ENCODE measurements at regions not wholly inside any gene's neighbourhood (a gene's known extent, or its start where the extent isn't known, plus 50 kb on each side); places are given as distances from the start of the nearest gene placed in this dataset.
"Not testable (repeated sequence)": the region's sequence is repeated elsewhere in the genome, so short reads cannot be mapped to it uniquely, and the experiment has no call there.

DNA sequence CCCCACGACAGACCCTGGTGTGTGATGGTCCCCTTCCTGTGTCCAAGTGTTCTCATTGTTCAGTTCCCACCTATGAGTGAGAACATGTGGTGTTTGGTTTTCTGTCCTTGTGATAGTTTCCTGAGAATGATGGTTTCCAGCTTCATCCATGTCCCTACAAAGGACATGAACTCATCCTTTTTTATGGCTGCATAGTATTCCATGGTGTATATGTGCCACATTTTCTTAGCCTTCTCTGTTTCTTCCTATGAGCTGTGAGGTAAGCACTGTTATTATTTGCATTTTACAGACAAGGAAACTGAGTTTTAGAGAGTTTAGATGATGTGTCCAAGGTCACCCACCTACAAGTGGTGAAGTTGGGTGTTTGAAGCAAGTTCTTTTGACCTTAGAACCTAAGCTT is 51.1 kb upstream of the BNC1 start:
- DNase-seq; H3K4me3 ChIP-seq (ENCODE audit: low read depth, low read length); H3K9me3 ChIP-seq; H3K4me1 ChIP-seq; H3K36me3 ChIP-seq; H3K27me3 ChIP-seq: not testable (repeated sequence)

DNA sequence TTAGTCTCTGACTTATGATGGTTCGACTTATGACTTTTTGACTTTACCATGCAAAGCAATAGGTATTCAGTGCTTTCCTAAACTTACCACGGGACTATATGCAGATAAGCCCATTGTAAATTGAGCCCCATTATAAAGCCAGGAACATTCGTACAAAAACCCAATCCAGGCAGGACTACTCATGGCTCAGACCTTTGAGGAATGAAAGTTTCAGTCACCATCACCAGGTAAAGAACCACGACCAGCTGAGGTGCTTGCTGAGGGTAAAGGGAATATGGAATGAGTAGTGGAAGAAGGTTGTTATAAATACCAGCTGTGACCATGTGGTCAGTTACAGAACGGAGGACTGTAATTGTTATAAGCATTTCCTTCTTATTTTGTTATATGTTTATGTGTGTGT is 54.9 kb upstream of the BNC1 start:
- H3K9me3 ChIP-seq = no peaks in the 10 kb centered on the region; the same call in 1 of the 2 replicates
- H3K36me3 ChIP-seq = no peaks in the 10 kb centered on the region
- H3K4me1 ChIP-seq = no peaks in the 10 kb centered on the region
- H3K4me3 ChIP-seq (ENCODE audit: low read depth, low read length) = no peak overlapping the region
- no peaks in the 10 kb centered on the region for H3K27me3 ChIP-seq
- no peak for TF ChIP-seq CTCF (IDR thresholded peaks at IDR 0.05; ENCODE audit: low read depth, low read length)
- no peak for DNase-seq

DNA sequence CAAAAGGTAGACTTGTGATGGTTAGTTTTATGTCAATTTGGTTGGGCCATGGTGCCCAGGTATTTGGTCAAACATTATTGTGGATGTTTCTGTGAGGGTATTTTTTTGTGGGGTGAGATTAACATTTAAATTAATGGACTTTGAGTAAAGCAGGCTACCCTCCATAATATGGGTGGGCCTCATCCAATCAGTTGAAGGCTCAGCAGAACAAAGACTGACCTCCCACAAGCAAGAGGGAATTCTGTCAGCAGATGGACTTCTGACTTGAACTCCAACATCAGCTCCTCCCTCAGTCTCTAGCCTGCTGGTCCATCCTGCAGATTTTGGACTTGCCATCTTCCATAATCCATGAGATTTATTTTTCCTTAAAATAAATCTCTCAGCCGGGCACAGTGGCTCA is 55.6 kb upstream of the BNC1 start:
- TF ChIP-seq CTCF (IDR thresholded peaks at IDR 0.05; ENCODE audit: low read depth, low read length) = no peak
- no peak for DNase-seq
- H3K4me3 ChIP-seq (ENCODE audit: low read depth, low read length) = no peak overlapping the region

GRCh38 chr15:83346342-83346741 is 61.9 kb upstream of the BNC1 start:
- no peak for DNase-seq
- Histone ChIP-seq H3K36me3 (no peaks in the 10 kb centered on the region), H3K4me1 (no peaks in the 10 kb centered on the region), H3K4me3 (ENCODE audit: low read depth, low read length) (no peak overlapping the region), H3K9me3 (no peaks in the 10 kb centered on the region), H3K27me3 (peaks cover under 1% of the 10 kb centered on the region; the same call in 1 of the 2 replicates)
- TF ChIP-seq CTCF (IDR thresholded peaks at IDR 0.05; ENCODE audit: low read depth, low read length) = no peak

More for the DNA sequence above, 55.6 kb upstream of the BNC1 start:
- Histone ChIP-seq H3K9me3 (no peaks in the 10 kb centered on the region; the same call in 1 of the 2 replicates), H3K36me3 (no peaks in the 10 kb centered on the region), H3K4me1 (no peaks in the 10 kb centered on the region), H3K27me3 (no peaks in the 10 kb centered on the region)

DNA sequence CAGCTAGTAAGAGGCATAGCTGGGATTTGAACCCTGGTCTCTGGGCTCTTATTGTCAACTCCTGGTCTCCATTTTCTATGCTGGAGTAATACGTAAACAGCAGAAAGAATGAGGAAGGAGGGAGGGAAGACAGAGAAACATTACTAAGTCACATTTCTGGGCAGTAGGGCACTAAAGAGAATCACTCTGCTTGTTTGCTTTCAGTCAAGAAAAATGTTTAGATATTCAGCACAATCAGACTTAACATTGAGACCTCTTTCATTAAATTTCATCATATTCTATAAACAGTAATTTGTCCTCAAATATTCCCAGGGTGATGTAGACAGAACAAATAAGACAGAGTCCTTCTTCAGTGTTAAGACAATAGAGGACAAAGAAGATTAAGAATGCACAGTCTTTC is 67.7 kb upstream of the BNC1 start:
- Histone ChIP-seq H3K4me1 (no peaks in the 10 kb centered on the region), H3K27me3 (0 out of 2 replicates have a peak, but pooled peaks cover 7% of the 10 kb centered on the region), H3K9me3 (no peaks in the 10 kb centered on the region), H3K36me3 (no peaks in the 10 kb centered on the region), H3K4me3 (ENCODE audit: low read depth, low read length) (no peak overlapping the region)
- TF ChIP-seq CTCF (IDR thresholded peaks at IDR 0.05; ENCODE audit: low read depth, low read length) = no peak
- DNase-seq = no peak

- no peaks in the 10 kb centered on the region for H3K36me3 ChIP-seq
- no peak for DNase-seq
- H3K4me3 ChIP-seq (ENCODE audit: low read depth, low read length) = no peak overlapping the region
- TF ChIP-seq CTCF (IDR thresholded peaks at IDR 0.05; ENCODE audit: low read depth, low read length) = no peak
- H3K27me3 ChIP-seq = peaks cover 6% of the 10 kb centered on the region; the same call in 1 of the 2 replicates
- H3K9me3 ChIP-seq = no peaks in the 10 kb centered on the region
- H3K4me1 ChIP-seq = no peaks in the 10 kb centered on the region
Measured at GRCh38 chr15:83356501-83357399, 72.3 kb upstream of the BNC1 start.

All from BE2C (cell line).